Breast epithelium (tissue), 4 donors: ENCODE measurements at regions not wholly inside any gene's neighbourhood (a gene's known extent, or its start where the extent isn't known, plus 50 kb on each side); places are given as distances from the start of the nearest gene placed in this dataset.

ENCODE experiments used
- DNase-seq, 2 donors: peaks; one replicate each; pipeline ENCODE4 v3.0.0-alpha.2; 2019; ENCODE audit warnings: low spot score in 2 of 2
- H3K27ac ChIP-seq, 2 donors: fragments of 200-600 bp; sonication (generic) in 1 of 2; one replicate each; pipeline ENCODE4 v1.5.1; 2016 to 2019; ENCODE audit warnings: mild to moderate bottlenecking in 1 of 2
- H3K27me3 ChIP-seq, 2 donors: fragments of 200-600 bp; sonication (generic) in 1 of 2; one replicate each; pipeline versions ENCODE4 v1.5.1 to v1.6.0; 2017 to 2019; ENCODE audit warnings: control low read depth in 1 of 2, mild to moderate bottlenecking in 1 of 2
- H3K36me3 ChIP-seq: fragments of 200-600 bp; one replicate; pipeline ENCODE4 v1.5.1; 2019
- H3K4me1 ChIP-seq, 2 donors: fragments of 200-600 bp; sonication (generic); one replicate each; pipeline ENCODE4 v1.5.1; 2016 to 2019; ENCODE audit warnings: control low read depth in 1 of 2
- H3K4me3 ChIP-seq, 3 donors: fragments of 200-600 bp; sonication (generic); 1 replicate in 2 of 3; 2 replicates in 1 of 3; pipeline ENCODE4 v1.5.1; 2016 to 2019; ENCODE audit warnings: mild to moderate bottlenecking in 3 of 3, moderate library complexity in 2 of 3
- H3K9me3 ChIP-seq, 2 donors: fragments of 200-600 bp; sonication (generic) in 1 of 2; one replicate each; pipeline ENCODE4 v1.5.1; 2016 to 2019; ENCODE audit warnings: control low read depth in 1 of 2
- POLR2A ChIP-seq: fragments of 450-650 bp; IDR thresholded peaks from one replicate; pipeline ENCODE4 v1.6.1; 2016; ENCODE audit warnings: antibody characterized with exemption, mild to moderate bottlenecking, moderate library complexity
- POLR2AphosphoS5 ChIP-seq, 3 donors: sonication (generic); formaldehyde crosslinking; IDR thresholded peaks; one replicate each; pipeline ENCODE4 v1.6.1; 2017; ENCODE audit warnings: antibody characterized with exemption in 3 of 3
- intact Hi-C: fragments of 100-400 bp; cut with DNase I; formaldehyde crosslinking; loops from one replicate; pipeline ENCODE4 v1.15.1; 2023; ENCODE audit warnings: low total_unique reads
- TF ChIP-seq, protein P1 (sequence below), 3 donors: fragments of 450-650 bp; IDR thresholded peaks; one replicate each; pipeline ENCODE4 v1.5.1; 2016 to 2017; ENCODE audit warnings: antibody characterized with exemption in 3 of 3, mild to moderate bottlenecking in 3 of 3, moderate library complexity in 3 of 3

- Histone ChIP-seq H3K4me1 (no peaks in the 10 kb centered on the region), H3K4me3 (no peak overlapping the region), H3K9me3 (no peaks in the 10 kb centered on the region), H3K27me3 (no peaks in the 10 kb centered on the region), H3K27ac (no peak overlapping the region), H3K36me3 (no peaks in the 10 kb centered on the region)
- intact Hi-C loops, result no loop called here
- TF ChIP-seq, protein P1, sequence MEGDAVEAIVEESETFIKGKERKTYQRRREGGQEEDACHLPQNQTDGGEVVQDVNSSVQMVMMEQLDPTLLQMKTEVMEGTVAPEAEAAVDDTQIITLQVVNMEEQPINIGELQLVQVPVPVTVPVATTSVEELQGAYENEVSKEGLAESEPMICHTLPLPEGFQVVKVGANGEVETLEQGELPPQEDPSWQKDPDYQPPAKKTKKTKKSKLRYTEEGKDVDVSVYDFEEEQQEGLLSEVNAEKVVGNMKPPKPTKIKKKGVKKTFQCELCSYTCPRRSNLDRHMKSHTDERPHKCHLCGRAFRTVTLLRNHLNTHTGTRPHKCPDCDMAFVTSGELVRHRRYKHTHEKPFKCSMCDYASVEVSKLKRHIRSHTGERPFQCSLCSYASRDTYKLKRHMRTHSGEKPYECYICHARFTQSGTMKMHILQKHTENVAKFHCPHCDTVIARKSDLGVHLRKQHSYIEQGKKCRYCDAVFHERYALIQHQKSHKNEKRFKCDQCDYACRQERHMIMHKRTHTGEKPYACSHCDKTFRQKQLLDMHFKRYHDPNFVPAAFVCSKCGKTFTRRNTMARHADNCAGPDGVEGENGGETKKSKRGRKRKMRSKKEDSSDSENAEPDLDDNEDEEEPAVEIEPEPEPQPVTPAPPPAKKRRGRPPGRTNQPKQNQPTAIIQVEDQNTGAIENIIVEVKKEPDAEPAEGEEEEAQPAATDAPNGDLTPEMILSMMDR (IDR thresholded peaks at IDR 0.05), result no peak
- no peak for TF ChIP-seq POLR2A
- no peak for TF ChIP-seq POLR2AphosphoS5 (IDR thresholded peaks at IDR 0.05)
- DNase-seq, result no peak
These were observed 161.6 kb upstream of the ANKRD28 start for GRCh38 chr3:15959434-15959811.

DNA sequence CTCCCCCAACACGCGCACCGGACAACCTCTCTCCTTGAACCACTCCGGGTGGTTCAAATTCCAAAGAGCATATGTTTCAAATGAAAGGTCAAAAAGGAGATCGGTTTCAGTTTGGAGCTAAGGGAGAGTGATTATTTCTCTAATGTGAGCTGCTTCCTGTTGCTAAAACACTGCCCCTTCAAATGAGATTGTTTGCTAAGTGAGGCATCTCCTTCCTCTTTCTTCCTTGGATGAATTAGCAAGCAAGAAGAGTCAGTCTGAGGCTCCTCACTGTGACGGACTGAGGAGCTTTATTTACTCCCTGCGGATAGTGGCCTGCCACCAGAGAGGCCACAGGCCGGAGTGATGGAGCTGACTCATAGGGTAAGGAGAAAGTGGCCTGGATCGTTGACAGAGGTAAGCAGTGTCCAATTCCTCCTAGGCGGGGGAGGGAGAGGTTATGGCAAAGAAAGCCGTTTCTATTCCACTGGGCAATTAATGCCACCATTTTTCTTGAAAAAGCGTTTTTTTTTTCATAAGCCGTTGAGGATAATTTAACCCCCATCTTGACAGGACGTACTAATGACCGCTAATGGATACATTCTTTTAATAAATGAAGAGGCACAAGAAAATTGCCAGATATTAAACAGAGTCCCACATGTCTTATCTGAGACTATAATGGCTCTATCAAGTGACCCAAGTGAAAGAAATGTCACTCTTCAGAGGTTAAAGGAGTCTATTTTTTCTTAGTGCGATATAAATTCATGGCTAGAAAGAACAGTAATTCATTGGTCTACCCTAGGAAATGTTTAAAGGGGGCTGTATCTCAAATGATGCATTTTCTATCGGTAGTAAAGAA lies 167.0 kb upstream of the ANKRD28 start:
- Histone ChIP-seq H3K9me3 (no peaks in the 10 kb centered on the region), H3K36me3 (no peaks in the 10 kb centered on the region), H3K27me3 (no peaks in the 10 kb centered on the region), H3K27ac (peak overlapping the region; percentile 23 to 58), H3K4me3 (peak overlapping the region in 1 of 3 donors; percentile 33), H3K4me1 (no peaks in the 10 kb centered on the region)
- no peak for DNase-seq
- TF ChIP-seq POLR2A (no peak), POLR2AphosphoS5 (IDR thresholded peaks at IDR 0.05) (no peak)
- TF ChIP-seq, protein P1 (IDR thresholded peaks at IDR 0.05), result no peak
- intact Hi-C loops, result no loop called here

- intact Hi-C loops, result no loop called here
- H3K27ac ChIP-seq, result no peak overlapping the region
- no peaks in the 10 kb centered on the region for H3K4me1 ChIP-seq
- no peak for TF ChIP-seq POLR2A
- TF ChIP-seq POLR2AphosphoS5 (IDR thresholded peaks at IDR 0.05), result no peak
- TF ChIP-seq, protein P1 (IDR thresholded peaks at IDR 0.05), result no peak
- no peak overlapping the region for H3K4me3 ChIP-seq
- H3K36me3 ChIP-seq, result no peaks in the 10 kb centered on the region
- DNase-seq, result no peak
- H3K9me3 ChIP-seq, result no peaks in the 10 kb centered on the region
- no peaks in the 10 kb centered on the region for H3K27me3 ChIP-seq
These were observed 169.8 kb upstream of the ANKRD28 start for GRCh38 chr3:15967577-15967976.

GRCh38 chr3:15969874-15970640 lies 172.3 kb upstream of the ANKRD28 start:
- TF ChIP-seq, protein P1 (IDR thresholded peaks at IDR 0.05), result no peak
- no peak for TF ChIP-seq POLR2AphosphoS5 (IDR thresholded peaks at IDR 0.05)
- TF ChIP-seq POLR2A, result no peak
- Histone ChIP-seq H3K4me3 (no peak overlapping the region), H3K36me3 (no peaks in the 10 kb centered on the region), H3K27me3 (no peaks in the 10 kb centered on the region), H3K9me3 (no peaks in the 10 kb centered on the region), H3K27ac (no peak overlapping the region), H3K4me1 (no peaks in the 10 kb centered on the region)
- intact Hi-C loops, result no loop called here
- no peak for DNase-seq

- intact Hi-C loops, result no loop called here
- no peaks in the 10 kb centered on the region for H3K9me3 ChIP-seq
- no peak overlapping the region for H3K27ac ChIP-seq
- no peaks in the 10 kb centered on the region for H3K27me3 ChIP-seq
- DNase-seq, result no peak
- no peaks in the 10 kb centered on the region for H3K36me3 ChIP-seq
- H3K4me1 ChIP-seq, result no peaks in the 10 kb centered on the region
- TF ChIP-seq, protein P1 (IDR thresholded peaks at IDR 0.05), result no peak
- TF ChIP-seq POLR2AphosphoS5 (IDR thresholded peaks at IDR 0.05) (no peak), POLR2A (no peak)
- H3K4me3 ChIP-seq, result no peak overlapping the region
These were observed 175.6 kb upstream of the ANKRD28 start for GRCh38 chr3:15973414-15973813.
